ENCODE measurements at regions not wholly inside any gene's neighbourhood (a gene's known extent, or its start where the extent isn't known, plus 50 kb on each side); places are given as distances from the start of the nearest gene placed in this dataset.

- peak in 1 of 2 donors; percentile 12 for DNase-seq (ENCODE audit: low read depth in 1 of 2, low spot score in 1 of 2)
- Histone ChIP-seq H3K4me3 (no peak overlapping the region), H3K27me3 (no peaks in the 10 kb centered on the region), H3K9me3 (ENCODE audit: low read depth) (no peaks in the 10 kb centered on the region), H3K4me1 (ENCODE audit: low read depth) (no peaks in the 10 kb centered on the region), H3K27ac (no peak overlapping the region), H3K36me3 (no peaks in the 10 kb centered on the region)
- TF ChIP-seq CTCF (IDR thresholded peaks at IDR 0.05; ENCODE audit: low read depth, low read length) = no peak
Measured at GRCh38 chr15:38176691-38177090, 75.9 kb upstream of the SPRED1 start.

- Histone ChIP-seq H3K4me3 (no peak overlapping the region), H3K9me3 (ENCODE audit: low read depth) (no peaks in the 10 kb centered on the region), H3K4me1 (ENCODE audit: low read depth) (no peaks in the 10 kb centered on the region), H3K36me3 (no peaks in the 10 kb centered on the region), H3K27ac (no peak overlapping the region), H3K27me3 (no peaks in the 10 kb centered on the region)
- DNase-seq (ENCODE audit: low read depth in 1 of 2, low spot score in 1 of 2) = peak in 1 of 2 donors; percentile 7
- TF ChIP-seq CTCF (IDR thresholded peaks at IDR 0.05; ENCODE audit: low read depth, low read length) = no peak
Measured at GRCh38 chr15:38182900-38183299, 69.7 kb upstream of the SPRED1 start.

GRCh38 chr15:38186507-38186906, 66.1 kb upstream of the SPRED1 start:
- Histone ChIP-seq H3K4me3 (no peak overlapping the region), H3K27ac (no peak overlapping the region), H3K36me3 (no peaks in the 10 kb centered on the region), H3K9me3 (ENCODE audit: low read depth) (no peaks in the 10 kb centered on the region), H3K4me1 (ENCODE audit: low read depth) (no peaks in the 10 kb centered on the region), H3K27me3 (no peaks in the 10 kb centered on the region)
- no peak for TF ChIP-seq CTCF (IDR thresholded peaks at IDR 0.05; ENCODE audit: low read depth, low read length)
- no peak for DNase-seq (ENCODE audit: low read depth in 1 of 2, low spot score in 1 of 2)

- no peak for TF ChIP-seq CTCF (IDR thresholded peaks at IDR 0.05; ENCODE audit: low read depth, low read length)
- H3K36me3 ChIP-seq = no peaks in the 10 kb centered on the region
- no peak overlapping the region for H3K27ac ChIP-seq
- no peaks in the 10 kb centered on the region for H3K4me1 ChIP-seq (ENCODE audit: low read depth)
- DNase-seq (ENCODE audit: low read depth in 1 of 2, low spot score in 1 of 2) = no peak
- no peak overlapping the region for H3K4me3 ChIP-seq
- H3K27me3 ChIP-seq = no peaks in the 10 kb centered on the region
- no peaks in the 10 kb centered on the region for H3K9me3 ChIP-seq (ENCODE audit: low read depth)
Measured at GRCh38 chr15:38187630-38188313, 64.9 kb upstream of the SPRED1 start.

- no peak for TF ChIP-seq CTCF (IDR thresholded peaks at IDR 0.05; ENCODE audit: low read depth, low read length)
- Histone ChIP-seq H3K36me3 (no peaks in the 10 kb centered on the region), H3K4me1 (ENCODE audit: low read depth) (no peaks in the 10 kb centered on the region), H3K27me3 (no peaks in the 10 kb centered on the region), H3K4me3 (no peak overlapping the region), H3K27ac (no peak overlapping the region), H3K9me3 (ENCODE audit: low read depth) (no peaks in the 10 kb centered on the region)
- DNase-seq (ENCODE audit: low read depth in 1 of 2, low spot score in 1 of 2) = no peak
Measured at GRCh38 chr15:38189671-38190295, 62.9 kb upstream of the SPRED1 start.

All from cardiac muscle cell (in vitro differentiated cells and primary cell).